Activated naive CD4-positive, alpha-beta T cell treated with anti-CD3 and anti-CD28 coated beads for 36 hours (primary cell): ENCODE measurements at regions not wholly inside any gene's neighbourhood (a gene's known extent, or its start where the extent isn't known, plus 50 kb on each side); places are given as distances from the start of the nearest gene placed in this dataset.

ENCODE experiments used
- CTCF ChIA-PET: fragments of 350-600 bp; sonication (Branson Sonifier 250); formaldehyde crosslinking; loops from one replicate; lab custom pipeline; 2021; ENCODE audit warnings: antibody characterized with exemption; lab: Charles Lee
- DNase-seq: peaks from one replicate; pipeline ENCODE4 v3.0.0-alpha.2; 2020
- H3K27ac Mint-ChIP-seq: one replicate; pipeline ENCODE4 v1.8.0; 2021; ENCODE audit warnings: mild to moderate bottlenecking, mixed read lengths
- H3K27me3 Mint-ChIP-seq: one replicate; pipeline ENCODE4 v1.8.0; 2021; ENCODE audit warnings: low read depth, mixed read lengths
- H3K36me3 Mint-ChIP-seq: one replicate; pipeline ENCODE4 v1.8.0; 2021; ENCODE audit warnings: low read depth, mixed read lengths
- H3K4me1 Mint-ChIP-seq: one replicate; pipeline ENCODE4 v1.8.0; 2021; ENCODE audit warnings: low read depth, mixed read lengths
- H3K4me3 Mint-ChIP-seq: one replicate; pipeline ENCODE4 v1.8.0; 2021; ENCODE audit warnings: mild to moderate bottlenecking, moderate library complexity, mixed read lengths
- H3K9me3 Mint-ChIP-seq: one replicate; pipeline ENCODE4 v1.8.0; 2021; ENCODE audit warnings: mixed read lengths
- intact Hi-C: fragments of 100-400 bp; cut with micrococcal nuclease; formaldehyde crosslinking; loops from one replicate; pipeline ENCODE4 v1.15.1; 2023

- no peaks in the 10 kb centered on the region for H3K36me3 Mint-ChIP-seq
- CTCF ChIA-PET = interaction anchor here (1.2 kb wide), 1 partner anchor 87 kb away, joined by 3 read pairs; no protein-coding TSS in a partner anchor
- DNase-seq = no peak
- H3K9me3 Mint-ChIP-seq = no peaks in the 10 kb centered on the region
- no peak overlapping the region for H3K27ac Mint-ChIP-seq
- H3K4me3 Mint-ChIP-seq = no peak overlapping the region
- no peaks in the 10 kb centered on the region for H3K27me3 Mint-ChIP-seq
- peaks cover 2% of the 10 kb centered on the region for H3K4me1 Mint-ChIP-seq
- intact Hi-C loops = no loop called here
Observed at GRCh38 chr12:11946161-11946560, 124.6 kb upstream of the BCL2L14 start.

- Mint-ChIP-seq H3K9me3 (no peaks in the 10 kb centered on the region), H3K4me3 (no peak overlapping the region), H3K27me3 (no peaks in the 10 kb centered on the region), H3K27ac (no peak overlapping the region), H3K4me1 (no peaks in the 10 kb centered on the region), H3K36me3 (no peaks in the 10 kb centered on the region)
- no peak for DNase-seq
- intact Hi-C loops = no loop called here
- CTCF ChIA-PET = no interaction called here
Observed at GRCh38 chr12:11947213-11947612, 123.5 kb upstream of the BCL2L14 start.

DNA sequence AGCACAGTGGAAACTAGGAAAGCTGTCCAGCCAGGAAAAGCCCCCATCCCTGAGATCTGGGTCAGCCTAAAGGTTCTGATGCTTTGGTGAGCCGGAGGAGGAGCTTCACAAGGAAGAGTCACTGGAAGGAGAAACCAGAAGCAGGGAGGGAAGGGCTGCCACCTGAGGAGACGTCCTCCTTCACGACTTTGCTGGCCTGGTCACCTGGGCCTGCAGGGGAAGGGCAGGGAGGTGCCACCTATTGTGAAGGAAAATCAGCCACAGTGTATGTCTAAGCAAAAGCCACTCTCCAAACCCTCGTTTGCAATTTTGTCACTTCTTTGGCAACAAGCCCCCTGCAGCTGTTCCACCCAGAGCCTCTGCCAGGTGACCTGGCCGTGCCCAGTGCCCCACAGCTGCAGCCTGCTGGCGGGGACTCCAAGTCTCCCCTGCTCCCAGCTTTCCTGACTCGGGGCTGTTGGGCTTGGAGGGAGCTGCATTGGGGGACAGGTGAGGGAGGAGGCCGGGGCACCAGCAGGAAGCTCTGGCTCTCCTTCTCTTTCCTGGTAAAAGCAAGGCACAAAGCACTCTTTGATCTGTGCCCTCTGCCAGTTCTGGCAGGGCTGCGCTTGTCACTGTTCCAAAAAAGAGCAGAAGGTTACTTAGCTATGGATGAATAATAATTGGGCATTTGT lies 120.9 kb upstream of the BCL2L14 start:
- intact Hi-C loops = no loop called here
- CTCF ChIA-PET = interaction anchor here (0.6 to 1.1 kb wide), 3 partner anchors 47 to 947 kb away, joined by 3 read pairs; no protein-coding TSS in a partner anchor
- Mint-ChIP-seq H3K27me3 (peaks cover 3% of the 10 kb centered on the region), H3K36me3 (no peaks in the 10 kb centered on the region), H3K4me3 (no peak overlapping the region), H3K9me3 (no peaks in the 10 kb centered on the region), H3K4me1 (peaks cover 12% of the 10 kb centered on the region), H3K27ac (no peak overlapping the region)
- DNase-seq = no peak

DNA sequence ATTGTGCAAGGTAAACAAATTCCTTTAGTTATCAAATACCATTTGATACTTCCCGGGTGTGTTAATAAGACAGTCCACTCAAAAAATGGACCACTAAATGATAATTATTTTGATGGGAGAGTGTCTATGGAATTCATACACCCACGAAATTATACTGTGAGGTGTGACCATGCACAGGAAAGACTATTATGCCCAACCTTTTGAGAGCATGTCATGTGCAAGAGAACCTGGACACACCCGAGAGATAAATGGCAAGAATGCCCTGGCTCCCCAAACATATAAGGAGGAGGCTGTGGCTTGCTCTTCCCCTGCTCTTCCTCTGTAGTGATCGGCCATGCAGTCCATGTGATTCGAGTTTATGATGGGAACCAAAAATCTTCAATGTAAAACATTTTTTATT lies 119.5 kb upstream of the BCL2L14 start:
- Mint-ChIP-seq H3K27me3 (peaks cover 3% of the 10 kb centered on the region), H3K4me1 (peaks cover 12% of the 10 kb centered on the region), H3K4me3 (no peak overlapping the region), H3K9me3 (no peaks in the 10 kb centered on the region), H3K36me3 (no peaks in the 10 kb centered on the region), H3K27ac (no peak overlapping the region)
- CTCF ChIA-PET = no interaction called here
- no peak for DNase-seq
- intact Hi-C loops = no loop called here

- H3K27ac Mint-ChIP-seq = no peak overlapping the region
- CTCF ChIA-PET = no interaction called here
- no peaks in the 10 kb centered on the region for H3K9me3 Mint-ChIP-seq
Observed at GRCh38 chr12:11953523-11953922, 117.2 kb upstream of the BCL2L14 start.

GRCh38 chr12:11954181-11954580 lies 116.6 kb upstream of the BCL2L14 start:
- Mint-ChIP-seq H3K9me3 (no peaks in the 10 kb centered on the region), H3K27me3 (peaks cover 11% of the 10 kb centered on the region), H3K4me3 (no peak overlapping the region), H3K36me3 (no peaks in the 10 kb centered on the region), H3K27ac (no peak overlapping the region), H3K4me1 (peaks cover 26% of the 10 kb centered on the region)
- intact Hi-C loops = no loop called here
- peak; percentile 24 for DNase-seq
- CTCF ChIA-PET = interaction anchor here (0.7 kb wide), 1 partner anchor 19 kb away, joined by 3 read pairs; no protein-coding TSS in a partner anchor

More at GRCh38 chr12:11953523-11953922, 117.2 kb upstream of the BCL2L14 start:
- H3K27me3 Mint-ChIP-seq = peaks cover 11% of the 10 kb centered on the region
- intact Hi-C loops = no loop called here
- peaks cover 19% of the 10 kb centered on the region for H3K4me1 Mint-ChIP-seq
- no peak overlapping the region for H3K4me3 Mint-ChIP-seq
- DNase-seq = no peak
- no peaks in the 10 kb centered on the region for H3K36me3 Mint-ChIP-seq

GRCh38 chr12:11958221-11959091 lies 112.3 kb upstream of the BCL2L14 start:
- no peaks in the 10 kb centered on the region for H3K9me3 Mint-ChIP-seq
- H3K36me3 Mint-ChIP-seq = no peaks in the 10 kb centered on the region
- peaks cover 32% of the 10 kb centered on the region for H3K4me1 Mint-ChIP-seq
- H3K27me3 Mint-ChIP-seq = peaks cover 11% of the 10 kb centered on the region
- intact Hi-C loops = loop anchor here (1.0 kb wide), 6 partner anchors 23 to 193 kb away; no protein-coding TSS in a partner anchor
- CTCF ChIA-PET = interaction anchor here (0.7 to 1.2 kb wide), 4 partner anchors 18 to 51 kb away, joined by 3 to 4 read pairs (median 3); no protein-coding TSS in a partner anchor
- H3K27ac Mint-ChIP-seq = peak overlapping the region; percentile 73
- H3K4me3 Mint-ChIP-seq = peak overlapping the region; percentile 32
- DNase-seq = peak; percentile 84

DNA sequence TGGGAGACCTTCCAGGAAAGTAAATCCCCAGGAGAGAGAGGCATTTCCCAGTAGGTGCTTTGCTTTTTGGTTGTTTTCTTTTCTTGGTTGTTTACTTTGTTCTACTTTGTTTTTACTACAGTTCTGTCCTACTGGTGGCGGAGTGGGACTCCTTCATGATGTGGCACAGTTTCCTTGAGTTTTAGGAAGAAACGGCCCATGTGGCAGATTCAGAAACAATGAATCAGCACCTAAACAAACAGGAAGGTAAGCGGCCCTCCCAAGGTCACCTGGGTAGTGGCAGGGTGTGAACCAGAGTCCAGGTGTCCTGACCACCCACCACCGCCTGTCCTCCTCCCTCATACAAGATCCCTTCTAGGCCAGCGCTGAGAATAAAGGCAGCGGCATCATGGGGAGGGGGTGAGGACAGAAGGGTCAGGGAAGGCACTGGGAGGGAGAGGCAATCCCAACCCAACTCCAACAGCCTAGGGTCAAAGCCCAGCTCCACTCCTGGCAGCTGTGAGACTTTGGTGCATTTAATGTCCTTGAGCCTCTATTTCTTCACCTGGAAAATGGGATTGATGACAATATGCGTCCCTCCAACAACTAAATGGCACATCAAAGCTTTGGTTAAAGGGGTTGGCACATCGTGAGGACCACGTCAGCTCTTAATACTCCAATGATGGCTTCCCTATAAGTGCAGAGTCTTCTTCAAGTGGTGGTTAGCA lies 111.5 kb upstream of the BCL2L14 start:
- intact Hi-C loops = no loop called here
- Mint-ChIP-seq H3K27ac (peak overlapping the region; percentile 73), H3K27me3 (peaks cover 9% of the 10 kb centered on the region), H3K4me3 (no peak overlapping the region), H3K9me3 (no peaks in the 10 kb centered on the region), H3K36me3 (no peaks in the 10 kb centered on the region), H3K4me1 (peaks cover 24% of the 10 kb centered on the region)
- peak; percentile 43 for DNase-seq
- CTCF ChIA-PET = no interaction called here

GRCh38 chr12:11960646-11961045 lies 110.1 kb upstream of the BCL2L14 start:
- H3K27me3 Mint-ChIP-seq = peaks cover 8% of the 10 kb centered on the region
- H3K27ac Mint-ChIP-seq = no peak overlapping the region
- H3K9me3 Mint-ChIP-seq = no peaks in the 10 kb centered on the region

GRCh38 chr12:11961686-11962085 lies 109.1 kb upstream of the BCL2L14 start:
- Mint-ChIP-seq H3K27me3 (peaks cover 4% of the 10 kb centered on the region), H3K36me3 (no peaks in the 10 kb centered on the region), H3K27ac (no peak overlapping the region), H3K4me3 (no peak overlapping the region), H3K9me3 (no peaks in the 10 kb centered on the region), H3K4me1 (peaks cover 21% of the 10 kb centered on the region)
- CTCF ChIA-PET = interaction anchor here (0.6 kb wide), 1 partner anchor 381 kb away, joined by 3 read pairs; no protein-coding TSS in a partner anchor
- DNase-seq = no peak
- intact Hi-C loops = no loop called here

More at GRCh38 chr12:11960646-11961045, 110.1 kb upstream of the BCL2L14 start:
- H3K4me3 Mint-ChIP-seq = no peak overlapping the region
- peaks cover 21% of the 10 kb centered on the region for H3K4me1 Mint-ChIP-seq
- CTCF ChIA-PET = interaction anchor here (0.7 kb wide), 2 partner anchors 40 to 166 kb away, joined by 3 to 5 read pairs; no protein-coding TSS in a partner anchor
- intact Hi-C loops = no loop called here
- no peaks in the 10 kb centered on the region for H3K36me3 Mint-ChIP-seq
- no peak for DNase-seq

DNA sequence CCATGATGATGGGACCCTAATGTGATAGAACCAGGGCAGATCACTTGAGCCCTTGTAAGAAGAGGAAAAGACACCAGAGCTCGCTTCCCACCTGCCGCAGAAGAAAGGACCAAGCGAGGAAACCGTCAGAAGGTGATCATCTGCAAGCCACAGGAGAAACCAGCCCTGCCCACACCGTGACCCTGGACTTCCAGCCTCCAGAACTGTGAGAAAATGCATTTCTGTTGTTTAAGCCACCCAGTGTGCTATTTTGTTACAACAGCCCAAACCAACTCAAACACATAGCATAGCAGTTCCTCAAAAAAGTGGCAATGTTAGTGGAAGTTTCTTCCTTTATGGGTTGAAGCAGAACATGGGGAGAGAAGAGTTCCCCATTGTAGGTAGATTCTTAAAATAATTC lies 107.9 kb upstream of the BCL2L14 start:
- DNase-seq = no peak
- no peak overlapping the region for H3K27ac Mint-ChIP-seq
- CTCF ChIA-PET = interaction anchor here (0.6 to 1.4 kb wide), 2 partner anchors 70 to 199 kb away, joined by 3 to 4 read pairs; no protein-coding TSS in a partner anchor
- H3K4me1 Mint-ChIP-seq = peaks cover 20% of the 10 kb centered on the region
- intact Hi-C loops = no loop called here
- H3K36me3 Mint-ChIP-seq = no peaks in the 10 kb centered on the region
- H3K9me3 Mint-ChIP-seq = no peaks in the 10 kb centered on the region
- no peak overlapping the region for H3K4me3 Mint-ChIP-seq
- H3K27me3 Mint-ChIP-seq = peaks cover 3% of the 10 kb centered on the region
